GM18519 (cell line): ENCODE measurements at regions not wholly inside any gene's neighbourhood (a gene's known extent, or its start where the extent isn't known, plus 50 kb on each side); places are given as distances from the start of the nearest gene placed in this dataset.

Experiments used
- ATAC-seq: cut with Tn5 transposase; IDR thresholded peaks from one replicate; pipeline ENCODE4 v1.9.1; 2021; ENCODE audit warnings: mild to moderate bottlenecking, moderate library complexity; ENCODE audit not compliant: unreplicated experiment, low FRiP score

DNA sequence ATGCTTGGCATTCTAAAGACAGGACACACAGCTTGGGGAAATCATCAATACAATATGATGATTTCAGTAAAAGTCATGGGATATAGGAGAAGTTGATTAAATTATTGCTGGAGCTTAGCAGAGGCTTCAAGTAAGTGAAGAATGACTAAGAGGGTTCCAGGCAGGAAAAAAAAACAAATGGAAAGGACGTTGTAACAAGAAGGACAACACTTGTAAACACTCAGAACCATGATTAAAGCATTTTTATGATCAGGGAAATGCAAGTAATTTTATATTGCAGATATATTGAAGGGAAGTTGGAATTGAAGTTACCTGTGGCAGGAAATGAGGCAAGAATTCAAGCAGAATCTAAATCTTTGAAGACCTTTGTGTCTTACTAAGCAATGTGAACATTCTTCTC, 602.7 kb upstream of the NEGR1 start:
- no peak for ATAC-seq

- no peak for ATAC-seq
Observed at GRCh38 chr1:72869873-72870272, 587.5 kb upstream of the NEGR1 start.

- no peak for ATAC-seq
Observed at GRCh38 chr1:72869441-72869840, 587.1 kb upstream of the NEGR1 start.

- no peak for ATAC-seq
Observed at GRCh38 chr1:72851597-72851996, 569.3 kb upstream of the NEGR1 start.

- ATAC-seq, result no peak
Observed at GRCh38 chr1:72848997-72849396, 566.7 kb upstream of the NEGR1 start.

DNA sequence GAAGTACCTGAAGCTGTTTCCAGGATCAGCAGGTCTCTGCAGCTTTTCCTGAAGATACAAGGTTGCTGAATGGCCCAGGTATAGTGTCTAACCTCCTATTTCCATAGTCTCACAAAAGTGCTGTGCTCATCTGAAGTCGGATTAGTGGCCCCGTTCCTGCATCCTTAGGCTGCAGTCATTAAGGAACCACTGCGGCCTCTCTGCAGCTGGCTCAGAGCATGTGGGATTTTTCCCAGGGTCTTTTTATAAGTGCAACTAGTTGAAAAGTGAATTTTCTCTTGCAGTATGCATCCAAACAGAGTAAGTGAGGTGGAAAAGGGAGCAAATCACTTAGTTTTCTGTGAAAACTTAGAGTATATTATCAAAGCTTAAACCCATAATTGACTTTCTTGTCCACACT, 565.3 kb upstream of the NEGR1 start:
- no peak for ATAC-seq

GRCh38 chr1:72846476-72847278, 564.3 kb upstream of the NEGR1 start:
- ATAC-seq, result no peak

GRCh38 chr1:72845981-72846380, 563.6 kb upstream of the NEGR1 start:
- no peak for ATAC-seq

GRCh38 chr1:72845381-72845780, 563.0 kb upstream of the NEGR1 start:
- ATAC-seq, result no peak

- ATAC-seq, result no peak
Observed at GRCh38 chr1:72837781-72838180, 555.4 kb upstream of the NEGR1 start.

DNA sequence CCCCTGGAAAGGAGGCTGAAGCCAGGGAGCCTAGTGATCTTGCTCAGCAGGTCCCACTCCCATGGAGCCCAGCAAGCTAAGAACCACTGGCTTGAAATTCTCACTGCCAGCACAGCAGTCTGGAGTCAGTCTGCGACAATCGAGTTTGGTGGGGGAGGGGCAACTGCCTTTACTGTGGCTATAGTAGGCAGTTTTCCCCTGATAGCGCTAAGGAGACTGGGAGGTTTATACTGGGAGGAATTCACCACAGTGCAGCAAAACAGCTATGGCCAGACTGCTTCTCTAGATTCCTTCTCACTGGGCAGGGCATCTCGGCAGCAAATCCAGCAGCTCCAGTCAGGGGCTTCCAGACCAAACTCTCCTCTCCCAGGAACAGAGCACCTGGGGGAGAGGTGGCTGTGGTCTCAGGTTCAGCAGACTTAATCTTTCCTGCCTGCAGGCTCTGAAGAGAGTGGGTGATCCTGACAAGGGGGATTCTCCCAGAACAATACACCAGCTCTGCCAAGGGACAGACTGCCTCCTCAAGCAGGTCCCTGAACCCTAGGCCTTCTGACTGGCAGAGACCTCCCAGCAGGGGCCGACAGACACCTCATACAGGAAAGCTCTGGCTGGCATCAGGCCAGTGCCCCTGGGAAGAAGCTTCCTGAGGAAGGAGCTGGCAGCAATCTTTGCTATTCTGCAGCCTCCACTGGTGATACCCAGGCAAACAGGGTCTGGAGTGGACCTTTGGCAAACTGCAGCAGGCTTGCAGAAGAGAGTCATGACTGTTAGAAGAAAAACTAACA, 548.5 kb upstream of the NEGR1 start:
- ATAC-seq, result no peak

DNA sequence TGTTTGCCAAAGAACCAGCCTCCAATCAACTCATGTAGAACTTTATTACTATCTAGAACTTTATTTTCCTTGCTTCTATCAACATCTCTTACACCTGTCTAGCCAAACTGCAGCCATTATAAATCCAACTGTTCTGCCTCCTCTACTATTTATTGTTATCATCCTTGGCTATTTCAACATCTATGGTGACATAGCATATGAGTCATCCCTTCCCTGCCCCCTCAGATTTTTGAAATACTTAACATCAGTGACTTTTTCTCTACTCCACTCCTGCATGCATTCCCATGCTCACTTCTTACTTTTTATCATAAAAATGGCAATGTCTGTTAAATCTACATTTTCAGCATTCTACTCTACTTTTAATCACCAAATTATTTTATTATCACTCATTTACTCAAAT, 544.9 kb upstream of the NEGR1 start:
- ATAC-seq, result no peak

DNA sequence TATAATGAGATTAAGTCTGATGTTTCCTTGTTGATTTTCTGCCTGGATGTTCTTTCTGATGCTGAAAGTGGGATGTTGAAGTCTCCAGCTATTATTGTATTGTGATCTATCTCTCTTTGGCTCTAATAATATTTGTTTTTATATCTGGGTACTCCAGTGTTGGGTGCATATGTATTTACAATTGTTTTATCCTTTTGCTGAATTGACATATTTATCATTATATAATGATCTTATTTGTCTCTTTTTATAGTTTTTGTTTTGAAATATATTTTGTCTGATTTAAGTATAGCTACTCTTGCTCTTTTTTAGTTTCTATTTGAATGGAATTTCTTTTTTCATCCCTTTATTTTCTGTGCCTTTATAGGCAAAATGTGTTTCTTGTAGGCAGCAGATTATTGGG, 522.2 kb upstream of the NEGR1 start:
- no peak for ATAC-seq

DNA sequence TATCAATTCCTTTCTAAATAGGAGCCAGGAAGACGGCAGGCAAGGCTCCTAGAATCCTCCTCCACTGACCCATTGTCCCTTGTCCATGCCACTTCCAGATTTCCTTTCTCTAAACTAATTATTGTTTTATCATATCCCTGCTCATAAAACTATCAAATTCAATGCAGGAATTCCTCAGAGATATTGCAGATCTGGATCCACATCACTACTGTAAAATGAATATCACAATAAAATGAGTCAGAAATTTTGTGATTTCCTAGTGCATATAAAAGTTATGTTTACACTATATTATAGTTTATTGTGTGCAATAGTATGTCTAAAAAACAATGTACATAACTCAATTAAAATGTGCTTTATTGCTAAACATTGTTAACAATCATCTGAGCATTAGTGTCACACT, 498.7 kb upstream of the NEGR1 start:
- ATAC-seq, result no peak

GRCh38 chr1:72780212-72780611, 497.9 kb upstream of the NEGR1 start:
- no peak for ATAC-seq

GRCh38 chr1:72777918-72778317, 495.6 kb upstream of the NEGR1 start:
- ATAC-seq, result no peak

DNA sequence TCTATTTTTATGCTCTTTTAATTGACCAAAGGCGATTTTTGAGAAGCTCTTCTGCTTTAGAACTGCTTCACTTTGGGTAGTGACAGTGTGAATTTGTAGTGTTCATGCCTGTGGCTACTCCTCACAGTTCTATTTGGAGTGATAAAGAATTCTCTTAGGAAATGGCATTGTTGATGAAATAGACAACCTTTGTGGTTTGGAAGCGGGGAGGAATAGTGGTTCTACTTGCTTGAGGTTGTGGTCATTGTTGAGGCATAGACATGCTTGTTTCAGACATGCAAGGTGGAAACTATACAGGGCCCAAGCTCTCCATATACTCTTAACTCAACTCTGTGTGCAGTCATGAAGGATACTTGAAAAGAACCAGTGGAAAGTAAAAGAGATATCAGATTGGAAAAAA, 481.1 kb upstream of the NEGR1 start:
- no peak for ATAC-seq

- no peak for ATAC-seq
Observed at GRCh38 chr1:72759486-72759885, 477.1 kb upstream of the NEGR1 start.

DNA sequence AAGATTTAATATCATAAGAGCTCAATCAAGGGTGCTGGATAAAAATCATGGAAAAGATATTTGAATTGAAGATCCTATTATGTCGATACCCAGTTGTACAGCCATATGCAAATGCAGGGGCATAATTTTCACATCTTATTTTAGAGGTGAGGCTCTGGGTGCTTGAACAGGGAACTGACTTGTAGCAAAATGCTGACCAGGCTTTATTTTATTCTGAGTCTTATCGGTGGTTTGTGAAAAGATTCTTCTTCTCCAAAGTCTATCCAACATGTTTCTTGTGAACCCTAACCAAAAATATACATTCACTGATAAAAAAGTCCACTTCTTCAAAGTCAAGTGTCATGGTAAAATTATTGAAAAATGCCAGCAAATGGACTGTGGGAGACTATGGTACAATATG, 475.5 kb upstream of the NEGR1 start:
- ATAC-seq, result no peak

DNA sequence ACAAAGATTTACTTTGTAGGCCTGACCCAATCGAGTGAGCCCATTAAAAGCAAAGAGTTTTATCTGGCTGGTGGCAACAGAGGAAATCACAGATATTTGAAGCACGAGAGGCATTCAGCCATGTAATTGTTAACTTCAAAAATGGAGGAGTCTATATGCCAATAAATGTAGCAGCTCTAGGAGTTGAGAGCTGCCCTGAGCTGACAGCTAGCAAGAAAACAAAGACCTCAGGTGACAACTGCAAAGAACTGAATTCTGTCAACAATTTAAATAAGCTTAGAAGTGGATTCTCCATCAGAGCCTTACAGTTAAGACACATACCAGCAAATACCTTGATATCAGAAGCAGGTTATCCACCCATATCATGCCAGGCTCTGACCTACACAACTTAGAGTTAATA, 463.1 kb upstream of the NEGR1 start:
- ATAC-seq, result no peak

DNA sequence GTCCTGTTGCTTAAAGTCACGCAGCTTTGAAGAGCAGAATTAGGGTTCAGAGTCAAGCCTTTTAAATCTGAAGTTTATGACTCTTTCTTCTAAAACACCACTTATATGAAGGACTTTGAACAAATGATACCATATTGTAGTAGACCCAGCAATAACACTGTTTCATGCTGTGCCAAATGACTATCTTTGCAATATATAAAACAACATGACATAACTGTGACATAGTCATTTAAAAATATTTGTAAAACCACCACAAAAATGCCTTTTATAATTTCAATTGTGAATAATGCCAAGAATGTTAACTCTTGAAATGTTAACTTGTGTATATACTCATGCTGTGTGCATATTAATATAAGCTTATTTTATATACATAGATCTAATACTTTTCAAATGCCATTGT, 452.1 kb upstream of the NEGR1 start:
- ATAC-seq, result no peak
